ENCODE measurements at regions not wholly inside any gene's neighbourhood (a gene's known extent, or its start where the extent isn't known, plus 50 kb on each side); places are given as distances from the start of the nearest gene placed in this dataset.

- TF ChIP-seq CTCF (IDR thresholded peaks at IDR 0.05): no peak
Measured at GRCh38 chr1:216916890-216917438, 193.7 kb upstream of the ESRRG start.

- no peak for TF ChIP-seq CTCF (IDR thresholded peaks at IDR 0.05)
Measured at GRCh38 chr1:216914974-216915373, 191.7 kb upstream of the ESRRG start.

GRCh38 chr1:216913976-216914375 lies 190.7 kb upstream of the ESRRG start:
- TF ChIP-seq CTCF (IDR thresholded peaks at IDR 0.05): no peak

GRCh38 chr1:216910081-216910840 lies 187.0 kb upstream of the ESRRG start:
- no peak for TF ChIP-seq CTCF (IDR thresholded peaks at IDR 0.05)

GRCh38 chr1:216908126-216908525 lies 184.9 kb upstream of the ESRRG start:
- no peak for TF ChIP-seq CTCF (IDR thresholded peaks at IDR 0.05)

GRCh38 chr1:216907100-216907499 lies 183.9 kb upstream of the ESRRG start:
- TF ChIP-seq CTCF (IDR thresholded peaks at IDR 0.05): no peak

- TF ChIP-seq CTCF (IDR thresholded peaks at IDR 0.05): no peak
Measured at GRCh38 chr1:216905781-216906180, 182.6 kb upstream of the ESRRG start.
